Keratinocyte (primary cell): ENCODE measurements at regions not wholly inside any gene's neighbourhood (a gene's known extent, or its start where the extent isn't known, plus 50 kb on each side); places are given as distances from the start of the nearest gene placed in this dataset.

Experiments
- DNase-seq: peaks from one replicate; pipeline ENCODE4 v3.0.0-alpha.2; 2011; ENCODE audit warnings: low read depth, missing footprints, low spot score
- FAIRE-seq: peaks from 2 replicates; lab custom pipeline; 2011; peaks lifted over from hg19 to GRCh38; lab: Jason Lieb, UNC
- H2AFZ ChIP-seq: 2 replicates; pipeline ENCODE4 v1.6.0; 2012; ENCODE audit warnings: low read length, control low read depth, inconsistent platforms; ENCODE audit not compliant: control insufficient read depth
- H3K27ac ChIP-seq: 2 replicates; pipeline ENCODE4 v1.5.1; 2011; ENCODE audit warnings: low read length; ENCODE audit not compliant: control insufficient read depth, insufficient read depth
- H3K27me3 ChIP-seq: 3 replicates; pipeline ENCODE4 v1.6.0; 2011; ENCODE audit warnings: low read length; ENCODE audit not compliant: control insufficient read depth, insufficient read depth; ENCODE audit errors: extremely low read depth
- H3K36me3 ChIP-seq, 2 experiments: 2 replicates in 1 of 2; 3 replicates in 1 of 2; pipeline ENCODE4 v1.5.1; 2011; ENCODE audit warnings: low read length in 2 of 2, mild to moderate bottlenecking in 1 of 2; ENCODE audit not compliant: control insufficient read depth in 2 of 2, insufficient read depth in 2 of 2; ENCODE audit errors: extremely low read depth in 1 of 2
- H3K4me1 ChIP-seq: 3 replicates; pipeline ENCODE4 v1.5.1; 2011; ENCODE audit warnings: low read length; ENCODE audit not compliant: control insufficient read depth, insufficient read depth; ENCODE audit errors: extremely low read depth
- H3K4me2 ChIP-seq: 3 replicates; pipeline ENCODE4 v1.6.0; 2011; ENCODE audit warnings: low read depth, low read length; ENCODE audit not compliant: control insufficient read depth, insufficient read depth; ENCODE audit errors: extremely low read depth
- H3K4me3 ChIP-seq, 3 experiments: fragments of 200-600 bp in 1 of 3; sonication (generic) in 1 of 3; 2 replicates in 2 of 3; 3 replicates in 1 of 3; pipeline ENCODE4 v1.5.1; 2011 to 2016; ENCODE audit warnings: low read length in 3 of 3, mild to moderate bottlenecking in 3 of 3, control low read depth in 2 of 3, inconsistent platforms in 1 of 3, low read depth in 1 of 3, mixed read lengths in 1 of 3, mixed run types in 1 of 3, moderate library complexity in 1 of 3; ENCODE audit not compliant: control insufficient read depth in 2 of 3, insufficient read depth in 2 of 3; ENCODE audit errors: extremely low read depth in 1 of 3
- H3K79me2 ChIP-seq: 2 replicates; pipeline ENCODE4 v1.6.0; 2012; ENCODE audit warnings: low read length; ENCODE audit not compliant: control insufficient read depth, insufficient read depth
- H3K9ac ChIP-seq: 3 replicates; pipeline ENCODE4 v1.6.0; 2011; ENCODE audit warnings: low read length; ENCODE audit not compliant: control insufficient read depth, insufficient read depth; ENCODE audit errors: extremely low read depth
- H3K9me1 ChIP-seq: 3 replicates; pipeline ENCODE4 v1.6.0; 2011; ENCODE audit warnings: low read length; ENCODE audit not compliant: control insufficient read depth, insufficient read depth; ENCODE audit errors: extremely low read depth
- H3K9me3 ChIP-seq: 2 replicates; pipeline ENCODE4 v1.5.1; 2012; ENCODE audit warnings: low read depth, low read length; ENCODE audit not compliant: control insufficient read depth
- H4K20me1 ChIP-seq: 3 replicates; pipeline ENCODE4 v1.6.0; 2011; ENCODE audit warnings: low read length; ENCODE audit not compliant: control insufficient read depth, insufficient read depth; ENCODE audit errors: extremely low read depth
- EZH2 ChIP-seq: IDR thresholded peaks from one replicate; pipeline ENCODE4 v1.6.1; 2012; ENCODE audit warnings: inconsistent platforms, mild to moderate bottlenecking, low read length, moderate library complexity
- dilution Hi-C: fragments of 300-500 bp; cut with MboI; formaldehyde crosslinking; loops from one replicate; pipeline ENCODE4 v1.7.0; 2020; ENCODE audit warnings: low sequenced_read_pairs; ENCODE audit not compliant: extremely low pct_ligation_motif_present
- TF ChIP-seq, protein P1 (sequence below), 3 experiments: IDR thresholded peaks in 1 of 3; conservative IDR thresholded peaks in 1 of 3; optimal IDR thresholded peaks in 1 of 3; 2 replicates in 2 of 3; 3 replicates in 1 of 3; pipeline versions ENCODE3 to v1.5.1; 2011; ENCODE audit warnings: low read length in 3 of 3, mild to moderate bottlenecking in 3 of 3, moderate library complexity in 2 of 3, control low read depth in 1 of 3, inconsistent platforms in 1 of 3; ENCODE audit not compliant: insufficient read depth in 2 of 3; ENCODE audit errors: extremely low read depth in 1 of 3

DNA sequence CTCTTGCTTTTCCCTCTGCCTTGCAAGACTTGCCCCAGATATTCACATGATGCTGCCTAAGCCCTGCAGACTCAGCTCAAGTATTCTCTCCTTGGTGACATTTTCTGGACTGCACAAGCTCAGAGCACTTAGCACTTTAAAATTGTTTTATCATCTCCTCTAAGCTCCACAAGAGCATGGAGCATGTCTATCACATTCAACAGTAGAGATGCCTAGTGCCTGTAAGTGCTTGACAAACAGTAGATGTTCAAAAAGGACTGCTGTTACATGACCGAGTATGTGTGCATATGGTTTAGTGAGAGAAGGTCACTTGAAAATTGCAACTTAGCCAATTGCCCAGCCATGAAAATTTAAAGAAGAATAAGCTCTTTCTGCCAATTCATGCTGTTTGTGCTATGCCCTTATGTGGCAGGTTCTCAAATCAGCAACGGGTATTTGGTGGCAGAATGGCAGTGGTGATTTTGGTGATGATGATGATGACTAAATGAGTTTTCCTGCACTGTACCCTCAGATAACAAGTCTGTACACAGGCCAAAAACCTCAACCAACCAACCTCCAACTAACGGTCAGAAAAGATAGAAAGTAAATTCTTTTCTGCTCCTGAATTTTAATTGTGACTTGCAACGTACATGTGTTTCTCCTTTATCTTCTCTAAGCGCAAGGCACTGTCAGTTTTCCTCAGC lies 647.2 kb upstream of the UBE2E2 start:
- Histone ChIP-seq H3K9ac (no peak overlapping the region), H3K9me3 (no peaks in the 10 kb centered on the region), H3K9me1 (no peaks in the 10 kb centered on the region), H2AFZ (no peak overlapping the region), H3K4me3 (no peak overlapping the region), H3K27ac (no peak overlapping the region), H3K4me1 (no peaks in the 10 kb centered on the region), H3K4me2 (no peak overlapping the region), H3K27me3 (no peaks in the 10 kb centered on the region), H3K36me3 (no peaks in the 10 kb centered on the region), H3K79me2 (no peaks in the 10 kb centered on the region), H4K20me1 (no peaks in the 10 kb centered on the region)
- DNase-seq: no peak
- dilution Hi-C loops: no loop called here
- TF ChIP-seq, protein P1, sequence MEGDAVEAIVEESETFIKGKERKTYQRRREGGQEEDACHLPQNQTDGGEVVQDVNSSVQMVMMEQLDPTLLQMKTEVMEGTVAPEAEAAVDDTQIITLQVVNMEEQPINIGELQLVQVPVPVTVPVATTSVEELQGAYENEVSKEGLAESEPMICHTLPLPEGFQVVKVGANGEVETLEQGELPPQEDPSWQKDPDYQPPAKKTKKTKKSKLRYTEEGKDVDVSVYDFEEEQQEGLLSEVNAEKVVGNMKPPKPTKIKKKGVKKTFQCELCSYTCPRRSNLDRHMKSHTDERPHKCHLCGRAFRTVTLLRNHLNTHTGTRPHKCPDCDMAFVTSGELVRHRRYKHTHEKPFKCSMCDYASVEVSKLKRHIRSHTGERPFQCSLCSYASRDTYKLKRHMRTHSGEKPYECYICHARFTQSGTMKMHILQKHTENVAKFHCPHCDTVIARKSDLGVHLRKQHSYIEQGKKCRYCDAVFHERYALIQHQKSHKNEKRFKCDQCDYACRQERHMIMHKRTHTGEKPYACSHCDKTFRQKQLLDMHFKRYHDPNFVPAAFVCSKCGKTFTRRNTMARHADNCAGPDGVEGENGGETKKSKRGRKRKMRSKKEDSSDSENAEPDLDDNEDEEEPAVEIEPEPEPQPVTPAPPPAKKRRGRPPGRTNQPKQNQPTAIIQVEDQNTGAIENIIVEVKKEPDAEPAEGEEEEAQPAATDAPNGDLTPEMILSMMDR (optimal IDR thresholded peaks at IDR 0.05 in 1 of 3, IDR thresholded peaks at IDR 0.05 in 1 of 3, conservative IDR thresholded peaks at IDR 0.05 in 1 of 3; ENCODE audit: extremely low read depth in 1 of 3, insufficient read depth in 2 of 3, low read length in 3 of 3): no peak
- no peak for TF ChIP-seq EZH2
- no peak for FAIRE-seq

DNA sequence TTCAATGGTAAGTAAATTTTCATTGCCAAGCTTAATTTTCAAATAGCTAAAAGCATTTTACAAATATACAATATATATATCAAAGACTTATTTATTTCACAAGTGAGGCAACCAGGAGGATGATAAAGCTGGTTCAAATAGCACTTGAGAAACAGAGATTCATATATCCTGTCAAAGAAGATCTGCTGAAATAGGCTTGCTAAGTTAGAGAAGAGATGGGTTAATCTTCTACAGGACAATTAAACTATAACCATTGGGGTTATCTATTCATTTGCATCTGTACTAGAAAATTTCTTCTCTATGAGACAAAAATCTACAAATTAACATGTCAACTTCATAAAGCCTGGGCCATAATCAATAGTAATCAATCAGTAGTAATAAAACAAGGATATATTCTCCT lies 637.7 kb upstream of the UBE2E2 start:
- no peaks in the 10 kb centered on the region for H4K20me1 ChIP-seq
- DNase-seq (no peak), FAIRE-seq (no peak)
- no peaks in the 10 kb centered on the region for H3K9me1 ChIP-seq
- no peaks in the 10 kb centered on the region for H3K4me1 ChIP-seq
- dilution Hi-C loops: no loop called here
- no peaks in the 10 kb centered on the region for H3K9me3 ChIP-seq
- no peak overlapping the region for H3K4me2 ChIP-seq
- H3K36me3 ChIP-seq: no peaks in the 10 kb centered on the region
- no peak overlapping the region for H3K9ac ChIP-seq
- TF ChIP-seq EZH2: no peak
- TF ChIP-seq, protein P1 (optimal IDR thresholded peaks at IDR 0.05 in 1 of 3, IDR thresholded peaks at IDR 0.05 in 1 of 3, conservative IDR thresholded peaks at IDR 0.05 in 1 of 3; ENCODE audit: extremely low read depth in 1 of 3, insufficient read depth in 2 of 3, low read length in 3 of 3): no peak
- H2AFZ ChIP-seq: no peak overlapping the region
- no peak overlapping the region for H3K4me3 ChIP-seq
- H3K27me3 ChIP-seq: no peaks in the 10 kb centered on the region
- no peak overlapping the region for H3K27ac ChIP-seq
- no peaks in the 10 kb centered on the region for H3K79me2 ChIP-seq
